NT2/D1 (cell line): ENCODE measurements at regions not wholly inside any gene's neighbourhood (a gene's known extent, or its start where the extent isn't known, plus 50 kb on each side); places are given as distances from the start of the nearest gene placed in this dataset.

Experiments
- SUZ12 ChIP-seq: IDR thresholded peaks from 2 replicates; pipeline ENCODE4 v1.6.1; 2011; ENCODE audit not compliant: insufficient read length, insufficient read depth; ENCODE audit errors: extremely low read depth
- YY1 ChIP-seq: IDR thresholded peaks from 2 replicates; pipeline ENCODE4 v1.6.1; 2011; ENCODE audit not compliant: insufficient read length, insufficient read depth
- ZNF274 ChIP-seq: IDR thresholded peaks from 2 replicates; pipeline ENCODE4 v1.6.1; 2011; ENCODE audit warnings: mild to moderate bottlenecking, low read depth, low read length

GRCh38 chr6:10151144-10151915 is 263.5 kb downstream of the TFAP2A start:
- no peak for TF ChIP-seq YY1
- TF ChIP-seq SUZ12, result no peak
- no peak for TF ChIP-seq ZNF274
